NCI-H1092 (cell line): ENCODE measurements at regions not wholly inside any gene's neighbourhood (a gene's known extent, or its start where the extent isn't known, plus 50 kb on each side); places are given as distances from the start of the nearest gene placed in this dataset.
"Not testable (repeated sequence)": the region's sequence is repeated elsewhere in the genome, so short reads cannot be mapped to it uniquely, and the experiment has no call there.

ENCODE experiments used
- DNase-seq: peaks from one replicate; lab custom pipeline; 2025; lab: John Stamatoyannopoulos, UW

DNA sequence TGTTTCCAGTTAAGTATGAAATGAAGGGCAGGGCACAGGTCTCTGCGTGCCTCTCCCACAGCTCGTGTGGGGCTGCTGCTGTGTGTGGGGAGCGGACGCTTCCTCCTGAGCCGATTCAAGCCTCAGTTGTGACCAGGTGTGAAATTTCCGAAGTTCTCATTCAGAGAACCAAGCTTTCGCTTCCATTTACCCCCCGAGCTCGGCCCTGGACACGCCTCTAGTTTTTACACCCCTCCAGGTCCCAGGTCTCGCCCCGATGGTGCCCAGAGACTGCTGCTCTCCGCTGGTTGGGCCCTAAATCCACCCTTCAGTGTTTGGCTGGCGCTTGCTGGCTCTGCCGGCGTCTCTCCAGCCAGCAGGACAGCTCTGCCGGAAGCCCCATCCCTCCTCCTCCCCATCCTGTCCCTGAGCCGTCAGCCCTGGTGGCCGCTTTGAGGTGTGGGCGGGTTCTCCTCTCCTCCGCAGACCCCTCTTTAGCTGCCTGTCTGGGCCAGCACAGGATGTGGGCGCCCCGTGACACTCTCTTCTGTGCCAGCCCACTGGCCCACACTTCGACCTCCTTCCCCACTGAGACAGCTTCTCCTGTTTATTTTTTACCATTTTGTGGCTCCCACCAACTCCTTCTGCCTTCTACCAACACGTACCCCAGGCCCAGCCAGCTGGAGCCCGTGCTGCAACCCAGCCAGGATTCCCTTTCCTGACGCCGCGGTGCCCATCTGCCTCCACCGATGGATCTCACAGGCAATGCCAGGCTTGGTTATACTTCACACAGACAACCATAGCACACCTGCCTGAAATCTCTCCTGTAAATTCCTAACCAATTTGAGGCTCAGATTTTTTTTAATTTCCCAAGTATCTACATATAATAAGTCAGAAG, 142.8 kb downstream of the DLL1 start:
- DNase-seq, result no peak

DNA sequence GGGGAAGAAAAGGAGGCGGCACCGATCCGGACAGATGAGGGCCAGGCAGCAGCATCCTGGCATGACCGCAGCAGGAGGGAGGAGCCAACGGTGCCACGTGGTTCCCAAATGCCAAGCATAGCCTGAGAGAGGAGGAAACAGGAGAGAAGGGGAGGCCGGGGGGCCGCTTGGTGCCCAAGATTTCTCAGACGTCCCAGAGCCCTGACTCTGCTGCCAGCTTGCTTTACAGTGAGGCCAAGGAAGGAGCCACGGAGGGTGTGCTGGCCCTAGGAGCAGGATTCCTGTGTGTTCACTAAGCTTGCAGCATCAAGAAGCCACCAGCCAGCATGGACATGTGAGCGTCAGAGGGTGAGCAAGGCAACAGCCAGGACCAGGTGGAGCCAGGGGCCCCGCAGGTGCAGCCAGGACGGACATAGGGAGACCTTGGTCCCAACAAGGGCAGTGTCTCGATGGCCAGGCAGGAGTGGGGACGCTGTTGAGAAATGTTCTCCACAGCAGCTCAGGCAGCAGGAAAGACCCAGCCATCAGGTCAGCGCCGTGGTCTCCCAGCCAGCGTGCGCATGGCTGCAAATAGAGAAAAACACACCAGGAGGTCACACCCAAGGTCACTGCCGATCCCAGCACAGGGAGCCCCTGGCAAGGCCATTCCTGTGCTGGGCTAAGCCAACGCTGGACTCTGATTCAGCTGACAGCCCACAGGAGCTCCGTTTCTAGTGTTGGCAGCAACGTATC, 143.7 kb downstream of the DLL1 start:
- no peak for DNase-seq

DNA sequence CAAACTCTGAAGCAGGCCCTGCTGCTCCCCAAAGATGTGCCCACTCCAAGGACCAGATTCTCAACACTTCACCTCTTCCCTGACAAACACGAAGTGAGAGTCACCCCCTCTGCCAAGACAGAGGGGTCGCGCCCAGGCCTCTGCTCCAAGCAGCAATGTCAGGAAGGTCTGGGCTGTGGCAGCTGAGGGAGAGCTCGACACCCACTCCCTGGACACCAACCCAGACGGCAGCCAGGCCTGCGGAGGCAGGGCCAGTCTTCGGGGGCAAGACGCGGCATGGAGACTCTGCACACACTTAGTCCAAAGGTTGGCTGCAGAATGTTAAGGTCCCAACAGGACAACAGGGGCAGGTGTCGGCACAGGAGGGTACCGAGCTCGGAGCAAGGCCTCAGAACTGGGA, 144.2 kb downstream of the DLL1 start:
- DNase-seq, result no peak

DNA sequence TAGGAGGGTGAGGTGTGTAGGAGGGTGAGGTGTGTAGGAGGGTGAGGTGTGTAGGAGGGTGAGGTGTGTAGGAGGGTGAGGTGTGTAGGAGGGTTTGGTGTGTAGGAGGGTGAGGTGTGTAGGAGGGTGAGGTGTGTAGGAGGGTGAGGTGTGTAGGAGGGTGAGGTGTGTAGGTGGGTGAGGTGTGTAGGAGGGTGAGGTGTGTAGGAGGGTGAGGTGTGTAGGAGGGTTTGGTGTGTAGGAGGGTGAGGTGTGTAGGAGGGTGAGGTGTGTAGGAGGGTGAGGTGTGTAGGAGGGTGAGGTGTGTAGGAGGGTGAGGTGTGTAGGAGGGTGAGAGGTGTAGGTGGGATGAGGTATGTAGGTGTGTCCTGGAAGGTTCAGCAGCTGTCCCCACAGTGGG, 144.7 kb downstream of the DLL1 start:
- DNase-seq, result not testable (repeated sequence)

DNA sequence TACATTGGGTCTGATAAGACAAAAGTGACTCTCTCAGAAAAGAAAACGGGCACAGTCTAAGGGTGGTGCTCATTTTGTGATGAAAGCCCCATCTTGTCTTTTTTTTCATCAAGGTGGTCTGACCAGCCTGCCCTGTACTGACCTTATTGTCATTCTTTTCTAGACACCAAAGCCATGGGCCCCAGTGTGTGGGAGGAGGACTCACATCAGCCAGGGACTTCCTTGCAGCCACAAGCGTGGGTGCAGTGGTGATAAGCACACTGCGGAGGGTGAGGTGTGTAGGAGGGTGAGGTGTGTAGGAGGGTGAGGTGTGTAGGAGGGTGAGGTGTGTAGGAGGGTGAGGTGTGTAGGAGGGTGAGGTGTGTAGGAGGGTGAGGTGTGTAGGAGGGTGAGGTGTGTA, 145.2 kb downstream of the DLL1 start:
- DNase-seq, result not testable (repeated sequence)

DNA sequence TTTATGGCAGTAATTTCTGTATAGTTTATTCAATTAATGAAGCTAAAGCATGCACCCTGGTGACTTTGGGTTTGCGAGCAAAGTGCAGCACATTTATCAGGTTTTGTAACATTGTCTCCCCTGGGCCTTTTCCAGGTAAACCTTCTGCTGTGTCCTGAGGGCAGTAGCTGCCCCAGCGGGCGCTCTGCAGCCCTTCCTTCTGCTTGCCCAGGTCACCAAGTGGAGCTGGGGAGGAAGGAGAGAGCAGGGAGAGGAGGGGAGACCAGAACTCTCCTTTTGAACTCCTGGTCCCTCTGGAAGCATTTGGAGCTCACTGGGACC, 145.6 kb downstream of the DLL1 start:
- DNase-seq, result no peak

DNA sequence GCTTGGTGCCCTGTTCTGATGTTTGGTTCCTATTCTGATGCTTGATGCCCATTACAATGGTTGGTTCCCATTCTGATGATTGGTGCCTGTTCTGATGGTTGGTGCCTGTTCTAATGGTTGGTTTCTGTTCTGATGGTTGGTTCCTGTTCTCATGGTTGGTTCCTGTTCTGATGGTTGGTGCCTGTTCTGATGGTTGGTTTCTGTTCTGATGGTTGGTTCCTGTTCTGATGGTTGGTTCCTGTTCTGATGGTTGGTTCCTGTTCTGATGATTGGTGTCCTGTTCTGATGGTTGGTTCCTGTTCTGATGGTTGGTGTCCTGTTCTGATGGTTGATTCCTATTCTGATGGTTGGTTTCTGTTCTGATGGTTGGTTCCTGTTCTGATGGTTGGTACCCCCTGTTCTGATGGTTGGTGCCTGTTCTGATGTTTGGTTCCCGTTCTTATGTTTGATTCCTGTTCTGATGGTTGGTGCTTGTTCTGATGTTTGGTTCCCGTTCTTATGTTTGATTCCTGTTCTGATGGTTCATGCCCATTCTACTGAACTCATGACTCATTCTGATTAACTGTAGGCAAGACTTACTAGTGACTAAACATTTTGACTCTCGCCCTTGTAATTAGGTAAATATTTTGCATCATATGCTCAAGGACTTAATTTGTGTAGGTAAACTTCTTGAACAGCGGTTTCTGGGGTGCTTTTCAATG, 146.2 kb downstream of the DLL1 start:
- DNase-seq, result no peak

DNA sequence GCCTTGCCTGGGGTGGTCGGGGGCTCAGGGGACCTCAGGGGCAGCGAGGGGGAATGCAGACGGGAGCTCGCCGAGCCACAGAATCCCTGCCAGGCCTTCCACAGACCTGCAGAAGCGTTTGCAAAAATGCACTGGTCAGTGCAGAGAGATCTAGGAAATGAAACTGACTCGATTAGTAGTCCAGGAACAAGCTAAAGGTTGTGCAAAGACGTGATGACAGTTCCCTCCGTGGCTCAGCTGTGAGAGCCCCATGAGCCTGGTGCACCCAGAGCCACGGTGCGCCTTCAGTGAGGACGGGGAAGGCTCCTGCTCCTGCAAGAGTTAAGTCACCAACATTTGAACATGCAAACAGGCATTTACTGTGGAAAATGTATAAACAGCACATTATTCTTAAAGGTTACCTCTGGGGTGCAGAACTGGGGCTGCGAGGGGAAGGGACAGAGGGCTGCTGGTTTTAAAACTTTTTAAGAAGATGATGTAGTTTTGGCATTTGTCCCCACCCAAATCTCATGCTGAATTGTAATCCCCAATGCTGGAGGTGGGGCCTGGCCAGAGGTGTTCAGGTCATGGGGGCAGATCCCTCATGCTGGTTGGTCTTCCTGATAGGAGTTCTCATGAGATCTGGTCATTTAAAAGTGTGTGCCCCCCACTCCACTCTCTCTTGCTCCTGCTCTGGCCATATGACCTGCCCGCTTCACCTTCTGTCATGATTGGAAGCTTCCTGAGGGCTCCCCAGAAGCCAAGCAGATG, 147.3 kb downstream of the DLL1 start:
- DNase-seq, result no peak

DNA sequence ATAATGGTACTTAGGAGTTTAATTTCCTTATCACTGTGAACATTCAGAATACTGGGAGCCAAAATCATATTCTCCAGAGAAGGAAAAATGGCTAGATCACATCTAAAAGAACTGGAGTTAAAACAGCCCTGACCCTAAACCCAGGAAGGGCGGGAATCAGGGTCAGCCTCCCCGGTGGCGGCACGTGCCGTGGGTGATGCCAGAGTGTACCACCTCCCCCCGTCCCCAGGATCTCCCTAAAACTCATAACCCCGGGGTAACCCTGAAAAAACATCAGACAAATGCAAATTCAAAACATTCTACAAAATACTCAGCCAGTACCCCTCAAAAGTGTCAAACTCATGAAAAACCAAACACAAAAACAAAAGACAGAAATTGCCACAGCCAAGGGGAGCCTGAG, 148.3 kb downstream of the DLL1 start:
- no peak for DNase-seq

DNA sequence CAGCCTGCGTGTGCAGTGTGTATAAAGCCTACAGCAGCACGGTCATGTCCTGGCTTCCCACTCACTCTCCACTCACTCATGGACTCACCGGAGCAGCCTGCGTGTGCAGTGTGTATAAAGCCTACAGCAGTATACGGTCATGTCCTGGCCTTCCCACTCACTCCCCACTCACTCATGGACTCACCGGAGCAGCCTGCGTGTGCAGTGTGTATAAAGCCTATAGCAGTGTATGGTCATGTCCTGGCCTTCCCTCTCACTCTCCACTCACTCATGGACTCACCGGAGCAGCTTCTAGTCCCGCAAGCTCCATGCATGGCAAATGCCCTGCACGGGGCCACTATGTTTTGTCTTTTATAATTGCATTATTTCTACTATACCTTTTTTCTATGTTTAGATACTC, 149.8 kb downstream of the DLL1 start:
- DNase-seq, result not testable (repeated sequence)

DNA sequence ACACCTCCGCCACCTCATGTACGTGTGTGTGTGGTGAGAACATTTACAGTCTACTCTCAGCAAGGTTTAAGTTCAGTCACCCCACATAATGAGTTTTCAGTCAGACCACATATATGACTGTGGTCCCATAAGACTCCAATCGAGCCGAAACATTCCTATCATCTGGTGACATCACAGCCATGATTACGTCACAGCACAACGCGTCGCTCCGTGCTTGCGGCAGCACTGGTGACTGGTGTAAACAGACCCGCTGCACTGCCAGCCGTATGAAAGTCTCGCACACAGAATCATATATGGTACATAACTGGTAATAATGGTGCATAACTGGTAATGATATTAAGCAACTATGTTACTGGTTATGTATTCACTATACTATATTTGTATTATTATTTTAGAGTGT, 150.7 kb downstream of the DLL1 start:
- no peak for DNase-seq

DNA sequence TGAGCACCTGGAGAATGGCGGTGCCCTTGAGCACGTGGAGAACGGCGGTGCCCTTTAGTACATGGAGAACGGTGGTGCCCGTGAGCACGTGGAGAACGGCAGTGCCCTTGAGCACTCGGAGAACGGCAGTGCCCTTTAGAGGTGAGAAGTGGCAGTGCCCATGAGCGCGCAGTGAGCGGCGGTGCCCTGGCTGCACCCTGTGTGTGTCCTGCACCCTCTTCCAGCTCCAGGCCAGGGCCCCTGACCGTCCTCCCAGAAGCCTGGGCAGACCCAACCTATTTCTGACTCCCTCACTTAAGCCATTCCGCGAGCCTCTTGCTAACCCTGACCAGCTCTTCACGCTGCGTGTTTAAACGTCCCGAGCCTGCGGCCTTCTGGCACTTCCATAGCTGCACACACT, 151.3 kb downstream of the DLL1 start:
- no peak for DNase-seq

DNA sequence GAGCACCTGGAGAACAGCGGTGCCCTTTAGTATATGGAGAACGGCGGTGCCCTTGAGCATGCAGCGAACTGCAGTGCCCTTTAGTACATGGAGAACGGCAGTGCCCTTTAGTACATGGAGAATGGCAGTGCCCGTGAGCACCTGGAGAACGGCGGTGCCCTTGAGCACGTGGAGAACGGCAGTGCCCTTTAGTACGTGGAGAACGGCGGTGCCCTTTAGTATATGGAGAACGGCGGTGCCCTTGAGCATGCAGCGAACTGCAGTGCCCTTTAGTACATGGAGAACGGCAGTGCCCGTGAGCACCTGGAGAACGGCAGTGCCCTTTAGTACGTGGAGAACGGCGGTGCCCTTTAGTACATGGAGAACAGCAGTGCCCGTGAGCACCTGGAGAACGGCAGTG, 151.8 kb downstream of the DLL1 start:
- DNase-seq, result not testable (repeated sequence)

DNA sequence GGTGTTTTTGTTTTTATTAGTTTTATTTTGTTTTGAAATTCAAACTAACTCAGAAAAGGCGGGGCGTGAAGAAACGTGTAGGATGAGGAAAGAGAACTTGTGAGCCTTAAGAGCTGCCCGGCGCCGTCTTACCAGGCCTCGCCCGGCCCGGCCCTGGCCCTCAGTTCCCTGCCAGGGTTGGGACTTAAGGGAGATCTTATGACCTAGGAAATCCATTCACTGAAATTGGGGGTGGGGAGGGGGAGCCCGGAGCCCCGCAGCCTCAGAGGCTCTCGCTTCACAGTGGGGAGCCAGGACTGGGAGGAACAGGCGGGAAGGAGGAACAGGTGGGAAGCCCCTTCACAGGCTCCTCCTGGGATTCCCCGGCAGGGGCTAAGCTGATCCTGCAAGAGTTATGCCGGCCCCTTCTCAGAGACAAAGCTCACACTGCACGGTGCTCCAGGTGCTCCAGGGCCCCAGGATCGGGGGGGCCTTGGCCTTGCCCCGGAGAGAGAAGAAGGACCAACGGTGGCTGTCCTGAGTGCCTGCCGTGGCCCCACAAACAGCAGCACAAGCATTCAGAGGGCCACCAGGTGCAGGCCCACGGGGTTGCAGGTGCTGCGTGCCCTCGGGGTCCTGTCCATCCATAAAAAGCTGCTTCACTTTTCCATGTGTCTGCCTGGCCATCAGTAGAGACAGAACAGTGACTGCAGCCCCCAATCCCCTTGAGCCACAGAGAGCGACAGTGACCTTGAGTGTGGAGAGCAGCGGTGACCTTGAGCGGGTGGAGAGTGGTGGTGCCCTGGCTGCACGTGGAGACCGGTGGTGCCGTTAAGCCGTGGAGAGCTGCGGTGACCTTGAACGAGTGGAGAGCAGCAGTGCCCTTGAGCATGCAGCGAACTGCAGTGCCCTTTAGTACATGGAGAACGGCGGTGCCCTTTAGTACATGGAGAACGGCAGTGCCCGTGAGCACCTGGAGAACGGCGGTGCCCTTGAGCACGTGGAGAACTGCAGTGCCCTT, 152.7 kb downstream of the DLL1 start:
- DNase-seq, result no peak

DNA sequence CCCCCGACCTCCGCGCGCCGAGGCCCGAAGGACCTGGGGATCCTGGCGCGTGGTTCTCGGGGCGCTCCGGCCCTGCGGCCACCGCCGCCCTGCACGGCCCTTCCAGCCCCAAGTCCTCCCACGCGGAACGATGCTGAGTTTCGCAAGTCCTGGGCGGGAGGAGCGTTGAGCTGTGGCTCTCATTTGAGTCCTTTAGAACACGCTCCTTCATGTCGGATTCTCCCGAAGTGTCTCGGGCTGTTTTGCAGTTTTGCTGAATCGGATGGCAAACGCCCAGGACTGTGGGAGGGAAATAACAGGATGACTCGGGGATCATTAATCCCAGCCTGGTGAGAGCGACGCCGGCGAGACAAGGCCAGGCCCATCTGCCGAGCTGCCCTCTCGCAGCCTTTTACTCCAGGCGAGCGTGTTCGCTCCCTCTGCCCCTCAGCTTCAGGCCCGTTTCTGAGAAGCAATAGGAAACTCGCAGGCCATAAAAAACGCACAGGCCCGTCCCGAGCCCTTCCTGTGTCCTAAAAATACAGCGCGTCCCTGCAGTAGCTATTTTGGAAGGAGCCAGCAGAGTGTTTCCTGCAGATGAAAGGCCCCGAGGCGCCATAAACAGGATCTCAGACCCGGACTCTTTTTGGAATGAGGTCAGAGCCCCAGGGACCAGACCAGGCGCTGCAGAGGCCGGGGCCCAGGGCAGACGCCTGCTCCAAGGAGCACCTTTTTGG, 153.5 kb downstream of the DLL1 start:
- DNase-seq, result no peak

DNA sequence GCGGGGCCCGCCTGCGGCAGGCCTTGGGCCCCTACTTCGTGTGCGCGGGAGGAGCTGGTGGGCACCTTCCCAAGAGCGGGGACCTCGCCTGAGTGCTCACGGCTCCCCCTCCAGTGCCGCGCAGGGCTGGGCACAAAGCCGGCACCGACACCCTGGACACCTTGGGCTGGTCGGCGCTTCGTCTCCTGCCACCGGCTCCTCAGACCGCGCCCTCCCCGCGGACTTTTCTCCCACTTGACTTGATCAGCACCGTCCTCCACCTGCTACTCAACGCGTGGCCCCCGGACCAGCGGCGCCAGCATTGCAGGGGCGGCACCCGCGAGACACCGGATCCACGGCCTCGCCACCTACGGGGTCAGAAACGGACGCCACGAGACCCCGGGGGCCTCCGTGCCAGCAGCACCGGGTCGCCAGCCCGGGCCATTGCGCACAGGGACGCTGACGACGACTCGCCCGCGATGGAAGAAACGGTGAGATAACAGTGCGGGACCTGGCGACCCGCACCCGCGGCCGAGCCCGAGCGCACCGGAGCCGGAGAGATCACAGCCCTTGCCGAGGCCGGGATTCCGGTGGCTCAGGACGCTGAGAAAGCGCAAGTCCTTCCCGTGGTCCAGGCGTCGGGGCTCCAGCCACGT, 154.2 kb downstream of the DLL1 start:
- no peak for DNase-seq

DNA sequence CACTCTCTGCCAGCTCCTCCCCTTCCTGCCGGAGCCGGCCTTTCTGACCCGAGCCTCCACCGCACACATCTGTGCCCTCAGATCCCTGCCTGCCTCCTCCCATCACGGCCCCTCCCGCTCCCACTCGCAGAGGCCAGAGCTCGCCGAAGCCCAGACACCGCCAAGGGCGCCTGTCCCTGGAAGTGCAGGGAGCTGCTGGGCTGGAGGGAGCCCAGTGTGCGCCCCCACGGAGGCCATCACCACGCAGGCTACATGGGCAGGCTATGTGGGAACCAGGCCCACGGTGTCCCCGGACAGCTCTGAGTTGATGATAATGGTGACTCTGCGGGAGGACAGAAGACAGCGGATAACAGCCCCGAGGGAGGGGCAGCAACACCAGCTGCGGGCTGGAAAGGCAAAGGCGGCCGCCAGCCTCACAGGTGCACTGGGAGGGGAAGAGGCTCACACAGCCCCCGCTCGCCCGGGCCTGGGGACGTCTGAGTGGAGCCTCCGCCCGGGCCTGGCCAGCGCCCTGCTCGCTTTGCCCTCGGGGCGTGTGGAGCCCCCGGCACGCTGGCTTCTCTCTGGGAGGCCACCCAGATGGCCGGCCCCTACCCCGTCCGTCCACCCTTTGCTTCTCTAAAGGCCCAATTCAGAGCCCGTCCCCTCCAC, 154.9 kb downstream of the DLL1 start:
- no peak for DNase-seq

DNA sequence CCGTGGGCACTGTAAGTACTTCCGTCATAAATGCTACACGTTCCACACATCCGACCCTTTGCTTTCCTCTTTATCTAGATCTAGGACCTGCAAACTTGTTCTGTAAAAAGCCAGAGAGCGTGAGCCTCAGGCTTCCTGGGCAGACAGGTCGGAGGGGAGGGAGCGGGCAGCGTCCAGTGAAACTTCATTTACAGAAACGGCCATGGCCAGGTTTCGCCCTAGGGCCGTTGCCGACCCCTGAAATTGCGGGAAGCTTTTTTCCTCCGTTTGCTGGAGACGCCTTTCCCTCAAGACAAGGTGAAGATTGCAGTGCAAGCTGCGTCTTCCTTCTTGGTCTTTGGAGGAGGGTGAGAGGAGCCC, 155.4 kb downstream of the DLL1 start:
- DNase-seq, result no peak
